H1 (cell line): ENCODE measurements at regions not wholly inside any gene's neighbourhood (a gene's known extent, or its start where the extent isn't known, plus 50 kb on each side); places are given as distances from the start of the nearest gene placed in this dataset.

ENCODE experiments used
- CTCF ChIA-PET: fragments of 300-600 bp; sonication (Branson Sonifier 250); formaldehyde crosslinking; loops from one replicate; lab custom pipeline; 2021; ENCODE audit not compliant: partially characterized antibody; lab: Charles Lee
- POLR2A ChIA-PET: fragments of 300-600 bp; sonication (Branson Sonifier 250); formaldehyde crosslinking; loops from one replicate; lab custom pipeline; 2021; ENCODE audit warnings: inconsistent platforms; ENCODE audit not compliant: partially characterized antibody; lab: Charles Lee
- DNase-seq, 2 experiments: peaks; one replicate each; pipeline versions ENCODE4 v3.0.0 to v3.0.0-alpha.2; 2010 to 2022; ENCODE audit warnings: low spot score in 2 of 2, low read depth in 1 of 2, mixed read lengths in 1 of 2
- FAIRE-seq: peaks from 2 replicates; lab custom pipeline; 2011; peaks lifted over from hg19 to GRCh38; lab: Jason Lieb, UNC
- H2AFZ ChIP-seq: 2 replicates; pipeline ENCODE4 v1.8.1; 2012; ENCODE audit warnings: low read length, inconsistent platforms
- H2AK5ac ChIP-seq: 2 replicates; pipeline ENCODE4 v1.6.1; 2013; ENCODE audit warnings: low read depth, low read length
- H2BK120ac ChIP-seq: replicated peaks from 2 replicates; pipeline ENCODE3; 2013; ENCODE audit warnings: low read depth, low read length, inconsistent platforms
- H2BK12ac ChIP-seq: 2 replicates; pipeline ENCODE4 v1.6.1; 2013; ENCODE audit warnings: low read depth, low read length
- H2BK15ac ChIP-seq: 2 replicates; pipeline ENCODE4 v1.6.1; 2013; ENCODE audit warnings: low read length
- H2BK20ac ChIP-seq: 2 replicates; pipeline ENCODE4 v1.6.1; 2013; ENCODE audit warnings: low read length
- H2BK5ac ChIP-seq: 2 replicates; pipeline ENCODE4 v1.6.1; 2013; ENCODE audit warnings: low read depth, low read length
- H3K14ac ChIP-seq: 2 replicates; pipeline ENCODE4 v1.6.1; 2013; ENCODE audit warnings: inconsistent platforms; ENCODE audit not compliant: insufficient read length
- H3K18ac ChIP-seq: 2 replicates; pipeline ENCODE4 v1.6.1; 2013; ENCODE audit warnings: low read length; ENCODE audit errors: extremely low read depth
- H3K23ac ChIP-seq: 2 replicates; pipeline ENCODE4 v1.6.1; 2013; ENCODE audit warnings: inconsistent platforms; ENCODE audit not compliant: insufficient read length
- H3K23me2 ChIP-seq: 2 replicates; pipeline ENCODE4 v1.6.1; 2013; ENCODE audit warnings: low read depth, low read length
- H3K27ac ChIP-seq: 2 replicates; pipeline ENCODE4 v1.6.1; 2011; ENCODE audit warnings: low read depth, low read length, inconsistent platforms
- H3K27me3 ChIP-seq, 4 experiments: replicated peaks in 1 of 4; 1 replicate in 1 of 4; 2 replicates in 3 of 4; pipeline versions ENCODE4 v1.6.1 to v1.8.1; 2011 to 2013; ENCODE audit warnings: low read length in 3 of 4, mild to moderate bottlenecking in 3 of 4, inconsistent platforms in 2 of 4, mixed read lengths in 2 of 4, moderate library complexity in 1 of 4; ENCODE audit not compliant: control insufficient read depth in 3 of 4, insufficient read depth in 3 of 4; ENCODE audit errors: extremely low read depth in 1 of 4
- H3K36me3 ChIP-seq, 4 experiments: 2 replicates each; pipeline versions ENCODE4 v1.6.1 to v1.8.1; 2011 to 2013; ENCODE audit warnings: mild to moderate bottlenecking in 4 of 4, low read length in 3 of 4, moderate library complexity in 2 of 4, control low read depth in 1 of 4, inconsistent platforms in 1 of 4; ENCODE audit not compliant: insufficient read depth in 4 of 4, control insufficient read depth in 2 of 4
- H3K4ac ChIP-seq: replicated peaks from 2 replicates; pipeline ENCODE3; 2013; ENCODE audit warnings: low read length, low read depth, mixed read lengths, inconsistent platforms; ENCODE audit not compliant: insufficient read length
- H3K4me1 ChIP-seq, 4 experiments: replicated peaks in 1 of 4; 1 replicate in 1 of 4; 2 replicates in 3 of 4; pipeline versions ENCODE4 v1.6.1 to v1.8.1; 2011 to 2013; ENCODE audit warnings: low read length in 3 of 4, inconsistent platforms in 2 of 4, mixed read lengths in 1 of 4; ENCODE audit not compliant: insufficient read depth in 4 of 4, control insufficient read depth in 3 of 4
- H3K4me2 ChIP-seq, 2 experiments: 2 replicates each; pipeline versions ENCODE4 v1.6.1 to v1.8.1; 2011 to 2013; ENCODE audit warnings: low read depth in 2 of 2, low read length in 2 of 2, control low read depth in 1 of 2, inconsistent platforms in 1 of 2, mild to moderate bottlenecking in 1 of 2; ENCODE audit not compliant: insufficient read depth in 1 of 2
- H3K4me3 ChIP-seq, 4 experiments: fragments of 200-600, 300-600 bp in 1 of 4; sonication (generic), shearing (Covaris generic), sonication (Bioruptor Twin) in 1 of 4; 2 replicates each; pipeline versions ENCODE4 v1.5.1 to v1.8.1; 2011 to 2016; ENCODE audit warnings: low read length in 4 of 4, low read depth in 3 of 4, control low read depth in 2 of 4, inconsistent platforms in 2 of 4, mild to moderate bottlenecking in 2 of 4, mixed read lengths in 1 of 4, moderate library complexity in 1 of 4; ENCODE audit not compliant: insufficient read depth in 2 of 4; ENCODE audit errors: extremely low read depth in 1 of 4
- H3K56ac ChIP-seq: replicated peaks from 2 replicates; pipeline ENCODE3; 2013; ENCODE audit warnings: low read depth, mild to moderate bottlenecking, mixed read lengths, low read length, inconsistent platforms; ENCODE audit not compliant: insufficient read length
- H3K79me1 ChIP-seq: 2 replicates; pipeline ENCODE4 v1.6.1; 2013; ENCODE audit warnings: low read depth, low read length, control low read depth
- H3K79me2 ChIP-seq, 2 experiments: 2 replicates each; pipeline versions ENCODE4 v1.6.1 to v1.8.1; 2012 to 2013; ENCODE audit warnings: low read length in 2 of 2, mild to moderate bottlenecking in 2 of 2, inconsistent platforms in 1 of 2; ENCODE audit not compliant: insufficient read depth in 2 of 2, control insufficient read depth in 1 of 2
- H3K9ac ChIP-seq, 4 experiments: replicated peaks in 1 of 4; 1 replicate in 1 of 4; 2 replicates in 3 of 4; pipeline versions ENCODE4 v1.6.1 to v1.8.1; 2011 to 2013; ENCODE audit warnings: low read depth in 3 of 4, low read length in 3 of 4, control low read depth in 2 of 4, mild to moderate bottlenecking in 2 of 4, moderate library complexity in 2 of 4, inconsistent platforms in 1 of 4; ENCODE audit errors: extremely low read depth in 1 of 4
- H3K9me3 ChIP-seq, 2 experiments: 2 replicates each; pipeline versions ENCODE4 v1.6.1 to v1.8.1; 2012 to 2013; ENCODE audit warnings: mild to moderate bottlenecking in 2 of 2, moderate library complexity in 2 of 2, control low read depth in 1 of 2, inconsistent platforms in 1 of 2, low read depth in 1 of 2, low read length in 1 of 2, mixed read lengths in 1 of 2; ENCODE audit not compliant: insufficient read depth in 2 of 2
- H4K20me1 ChIP-seq, 2 experiments: replicated peaks in 1 of 2; 2 replicates each; pipeline versions ENCODE3 to v1.8.1; 2011 to 2013; ENCODE audit warnings: inconsistent platforms in 2 of 2, low read length in 2 of 2, mild to moderate bottlenecking in 1 of 2; ENCODE audit not compliant: insufficient read depth in 2 of 2, control insufficient read depth in 1 of 2
- H4K5ac ChIP-seq: 2 replicates; pipeline ENCODE4 v1.6.1; 2013; ENCODE audit warnings: low read length, low read depth, mixed read lengths, inconsistent platforms; ENCODE audit not compliant: insufficient read length
- H4K8ac ChIP-seq: 2 replicates; pipeline ENCODE4 v1.8.0; 2013; ENCODE audit warnings: mild to moderate bottlenecking, moderate library complexity, low read length, inconsistent platforms; ENCODE audit not compliant: insufficient read depth; ENCODE audit errors: extremely low read depth
- H4K91ac ChIP-seq: replicated peaks from 2 replicates; pipeline ENCODE3; 2013; ENCODE audit warnings: low read length, mixed read lengths, inconsistent platforms; ENCODE audit not compliant: insufficient read length
- BACH1 ChIP-seq: IDR thresholded peaks from 2 replicates; pipeline ENCODE4 v1.6.1; 2012; ENCODE audit warnings: low read length, improper control_type of control experiment
- BCL11A ChIP-seq, 2 experiments: IDR thresholded peaks; one replicate each; pipeline ENCODE4 v1.6.1; 2011; ENCODE audit warnings: low read depth in 2 of 2, low read length in 2 of 2, mild to moderate bottlenecking in 2 of 2
- CHD1 ChIP-seq: IDR thresholded peaks from 2 replicates; pipeline ENCODE4 v1.6.1; 2012; ENCODE audit warnings: low read depth, low read length, improper control_type of control experiment
- CREB1 ChIP-seq: IDR thresholded peaks from 2 replicates; pipeline ENCODE4 v1.6.1; 2012; ENCODE audit warnings: inconsistent platforms
- CTBP2 ChIP-seq: IDR thresholded peaks from 2 replicates; pipeline ENCODE4 v1.7.0; 2011; ENCODE audit warnings: borderline replicate concordance, mild to moderate bottlenecking, moderate library complexity, mixed read lengths, low read length; ENCODE audit not compliant: insufficient read depth, insufficient read length
- KDM4A ChIP-seq: IDR thresholded peaks from one replicate; pipeline ENCODE4 v1.7.1; 2012; ENCODE audit warnings: low read depth, mild to moderate bottlenecking, moderate library complexity, low read length, inconsistent platforms; ENCODE audit not compliant: severe bottlenecking
- POLR2AphosphoS5 ChIP-seq: IDR thresholded peaks from 2 replicates; pipeline ENCODE4 v1.6.1; 2011; ENCODE audit warnings: low read depth, low read length
- SIRT6 ChIP-seq: IDR thresholded peaks from one replicate; pipeline ENCODE4 v1.7.1; 2012; ENCODE audit warnings: low read length, inconsistent platforms
- ZNF274 ChIP-seq: IDR thresholded peaks from 2 replicates; pipeline ENCODE4 v1.7.0; 2012; ENCODE audit warnings: low read length, borderline replicate concordance; ENCODE audit errors: extremely low read depth
- WGBS, 2 experiments: shearing (Covaris generic) in 1 of 2; methylation state at CpG; one replicate each; pipeline versions ENCODE4 v1.1.6 to v1.1.7; 2013 to 2015; ENCODE audit warnings: low lambda C conversion rate in 2 of 2, mixed read lengths in 2 of 2, inconsistent platforms in 1 of 2, low coverage in 1 of 2, missing lambda C conversion rate in 1 of 2; ENCODE audit not compliant: insufficient replicate concordance in 2 of 2, insufficient coverage in 1 of 2, insufficient read length in 1 of 2; ENCODE audit errors: extremely low coverage in 1 of 2, missing lambda C conversion rate in 1 of 2; 5-methylcytosine and 5-hydroxymethylcytosine counted together
- TF ChIP-seq, protein P1 (sequence below): IDR thresholded peaks from 2 replicates; pipeline ENCODE4 v1.6.1; 2012; ENCODE audit warnings: low read length, inconsistent platforms

DNA sequence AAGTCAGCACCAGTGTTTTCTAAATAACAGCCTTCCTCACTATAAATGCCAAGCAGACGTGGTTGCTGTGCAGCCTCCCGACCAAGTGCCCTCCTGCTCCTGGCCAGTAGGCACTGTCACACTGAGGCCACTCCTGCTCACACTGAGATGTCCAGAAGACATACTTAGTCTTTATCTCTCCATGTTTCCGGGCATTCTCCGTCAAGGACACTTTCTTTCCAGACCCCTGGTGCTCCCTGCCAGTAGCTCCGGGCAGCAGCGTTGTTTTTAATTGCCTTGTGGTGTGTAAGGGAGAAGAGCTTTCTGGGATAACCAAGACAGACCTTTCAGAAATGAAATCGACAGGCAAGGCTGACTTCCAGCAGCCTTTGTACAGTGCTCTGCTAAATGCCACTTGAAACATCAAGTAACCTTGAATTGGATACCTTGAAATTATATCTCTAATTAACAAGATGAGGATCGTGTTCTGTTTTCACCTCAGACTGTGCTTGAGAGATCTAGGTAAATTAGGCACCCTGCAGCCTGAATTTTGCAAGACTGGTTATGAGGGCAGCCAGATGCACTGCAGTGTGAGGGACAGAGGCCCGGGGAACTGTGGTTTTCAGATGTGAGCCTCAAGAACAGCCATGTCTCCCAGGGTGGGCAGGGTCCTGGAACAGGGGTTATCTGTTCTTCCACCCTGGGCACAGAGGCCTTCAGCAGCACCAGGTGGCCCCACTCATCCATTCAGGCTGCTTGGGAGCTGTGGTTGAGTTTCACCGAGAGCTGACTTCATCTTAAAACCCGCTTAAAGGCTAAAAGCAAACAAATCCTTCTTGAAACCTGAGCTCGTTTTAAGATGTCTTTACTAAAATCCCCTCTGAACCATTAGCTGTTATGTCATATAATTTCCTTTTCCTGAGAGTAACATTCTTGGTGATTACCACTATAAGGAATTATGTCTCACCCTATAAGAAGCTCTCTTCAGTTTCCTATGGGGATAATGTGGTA lies 105.5 kb upstream of the IL12A start:
- POLR2A ChIA-PET = interaction anchor here (0.7 to 0.9 kb wide), 2 partner anchors 38 to 781 kb away, joined by 3 to 4 read pairs; no protein-coding TSS in a partner anchor
- no peak overlapping the region for H2BK15ac ChIP-seq
- H3K9ac ChIP-seq = no peak overlapping the region
- no peak overlapping the region for H3K4me3 ChIP-seq
- no peaks in the 10 kb centered on the region for H3K79me2 ChIP-seq
- H3K36me3 ChIP-seq = no peaks in the 10 kb centered on the region
- H3K79me1 ChIP-seq = no peaks in the 10 kb centered on the region
- H3K14ac ChIP-seq = no peak overlapping the region
- FAIRE-seq (no peak), DNase-seq (no peak)
- no peaks in the 10 kb centered on the region for H3K9me3 ChIP-seq
- no peak overlapping the region for H2BK120ac ChIP-seq
- peak overlapping the region; percentile 60; the same call in 1 of the 2 replicates for H2BK5ac ChIP-seq
- CTCF ChIA-PET = interaction anchor here (0.6 to 12.8 kb wide), 18 partner anchors 9 to 613 kb away, joined by 3 to 238 read pairs (median 6); partner anchors contain the start of gene IL12A
- no peak overlapping the region for H4K5ac ChIP-seq
- peaks cover 0 to under 1% of the 10 kb centered on the region in 2 experiments for H4K20me1 ChIP-seq
- H3K27ac ChIP-seq = peak overlapping the region; percentile 26; the same call in 1 of the 2 replicates
- H3K4me2 ChIP-seq = no peak overlapping the region
- peak overlapping the region; percentile 39; the same call in 1 of the 2 replicates for H2AK5ac ChIP-seq
- no peak overlapping the region for H2AFZ ChIP-seq
- H3K4me1 ChIP-seq = peaks cover 0 to 6% (median 1%) of the 10 kb centered on the region in 4 experiments; a peak in 3 of 7 replicates
- no peak overlapping the region for H3K4ac ChIP-seq
- no peak overlapping the region for H2BK20ac ChIP-seq
- no peak overlapping the region for H4K8ac ChIP-seq
- H3K18ac ChIP-seq = no peak overlapping the region
- H3K56ac ChIP-seq = no peak overlapping the region
- WGBS, 2 experiments = 84% methylated on average over 12 of the region's 12 CpGs; no CpG with 5 or more reads in 1 of the 2 experiments
- no peak overlapping the region for H4K91ac ChIP-seq
- H3K23me2 ChIP-seq = no peaks in the 10 kb centered on the region
- 0 out of 2 replicates have a peak overlapping the region, but pooled peaks have one; percentile 68 for H2BK12ac ChIP-seq
- no peaks in the 10 kb centered on the region for H3K27me3 ChIP-seq
- H3K23ac ChIP-seq = no peak overlapping the region
- no peak for TF ChIP-seq CREB1
- no peak for TF ChIP-seq CTBP2
- TF ChIP-seq KDM4A = no peak
- no peak for TF ChIP-seq BCL11A (IDR thresholded peaks at IDR 0.05; ENCODE audit: low read depth in 2 of 2, low read length in 2 of 2)
- TF ChIP-seq SIRT6 = no peak
- no peak for TF ChIP-seq BACH1
- no peak for TF ChIP-seq CHD1
- TF ChIP-seq, protein P1, sequence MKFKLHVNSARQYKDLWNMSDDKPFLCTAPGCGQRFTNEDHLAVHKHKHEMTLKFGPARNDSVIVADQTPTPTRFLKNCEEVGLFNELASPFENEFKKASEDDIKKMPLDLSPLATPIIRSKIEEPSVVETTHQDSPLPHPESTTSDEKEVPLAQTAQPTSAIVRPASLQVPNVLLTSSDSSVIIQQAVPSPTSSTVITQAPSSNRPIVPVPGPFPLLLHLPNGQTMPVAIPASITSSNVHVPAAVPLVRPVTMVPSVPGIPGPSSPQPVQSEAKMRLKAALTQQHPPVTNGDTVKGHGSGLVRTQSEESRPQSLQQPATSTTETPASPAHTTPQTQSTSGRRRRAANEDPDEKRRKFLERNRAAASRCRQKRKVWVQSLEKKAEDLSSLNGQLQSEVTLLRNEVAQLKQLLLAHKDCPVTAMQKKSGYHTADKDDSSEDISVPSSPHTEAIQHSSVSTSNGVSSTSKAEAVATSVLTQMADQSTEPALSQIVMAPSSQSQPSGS = no peak
- no peak for TF ChIP-seq ZNF274
- no peak for TF ChIP-seq POLR2AphosphoS5
